SK-N-SH (cell line): ENCODE measurements at regions not wholly inside any gene's neighbourhood (a gene's known extent, or its start where the extent isn't known, plus 50 kb on each side); places are given as distances from the start of the nearest gene placed in this dataset.

ENCODE experiments used
- CTCF ChIA-PET: fragments of 300-600, 350-600 bp; formaldehyde crosslinking; extraction: SDS; loops from one replicate; lab custom pipeline; 2021; lab: Yijun Ruan, JAX
- POLR2A ChIA-PET: fragments of 350-600 bp; sonication (Branson Sonifier 250); formaldehyde crosslinking; extraction: SDS; loops from one replicate; lab custom pipeline; 2020; ENCODE audit warnings: antibody characterized with exemption, inconsistent platforms; lab: Yijun Ruan, JAX
- DNase-seq: peaks from one replicate; pipeline ENCODE4 v3.0.0; 2012
- H2AFZ ChIP-seq: fragments of 200-600 bp; sonication (generic); 2 replicates; pipeline ENCODE4 v1.8.1; 2016; ENCODE audit warnings: antibody characterized with exemption, mild to moderate bottlenecking, low read depth
- H3F3A ChIP-seq: fragments of 200-600 bp; sonication (generic); replicated peaks from 2 replicates; pipeline ENCODE3; 2016; ENCODE audit warnings: antibody characterized with exemption, mild to moderate bottlenecking; ENCODE audit not compliant: insufficient read depth
- H3K27ac ChIP-seq, 2 experiments: fragments of 200-500 bp in 1 of 2; fragments of 200-600 bp in 1 of 2; sonication (Bioruptor generic) in 1 of 2; sonication (generic), shearing (Covaris generic) in 1 of 2; 2 replicates each; pipeline versions ENCODE4 v1.5.1 to v1.6.1; 2014 to 2016; ENCODE audit warnings: low read depth in 2 of 2, inconsistent platforms in 1 of 2, low read length in 1 of 2, mild to moderate bottlenecking in 1 of 2, mixed read lengths in 1 of 2
- H3K27me3 ChIP-seq: fragments of 200-600 bp; sonication (generic), shearing (Covaris generic); 2 replicates; pipeline ENCODE4 v1.6.1; 2016; ENCODE audit warnings: mixed run types; ENCODE audit not compliant: insufficient read depth
- H3K36me3 ChIP-seq, 2 experiments: fragments of 200-500 bp in 1 of 2; fragments of 200-600 bp in 1 of 2; sonication (Bioruptor generic) in 1 of 2; sonication (generic) in 1 of 2; replicated peaks in 1 of 2; 2 replicates each; pipeline versions ENCODE3 to v1.5.1; 2014 to 2016; ENCODE audit warnings: low read length in 1 of 2, mild to moderate bottlenecking in 1 of 2; ENCODE audit not compliant: insufficient read depth in 2 of 2, control insufficient read depth in 1 of 2
- H3K4me1 ChIP-seq, 2 experiments: fragments of 200-500 bp in 1 of 2; fragments of 200-600 bp in 1 of 2; sonication (Bioruptor generic) in 1 of 2; sonication (generic), shearing (Covaris generic) in 1 of 2; 2 replicates each; pipeline versions ENCODE4 v1.5.1 to v1.6.1; 2014 to 2016; ENCODE audit warnings: low read depth in 1 of 2, low read length in 1 of 2, mixed run types in 1 of 2; ENCODE audit not compliant: insufficient read depth in 2 of 2, control insufficient read depth in 1 of 2
- H3K4me2 ChIP-seq: fragments of 200-600 bp; sonication (generic), shearing (Covaris generic); 2 replicates; pipeline ENCODE4 v1.6.1; 2017; ENCODE audit warnings: mixed run types
- H3K4me3 ChIP-seq, 2 experiments: fragments of 200-500 bp in 1 of 2; fragments of 200-600 bp in 1 of 2; sonication (Bioruptor generic) in 1 of 2; sonication (generic), shearing (Covaris generic) in 1 of 2; 2 replicates each; pipeline versions ENCODE4 v1.5.1 to v1.8.1; 2014 to 2016; ENCODE audit warnings: low read depth in 2 of 2, inconsistent platforms in 1 of 2, low read length in 1 of 2, mild to moderate bottlenecking in 1 of 2, mixed read lengths in 1 of 2, moderate library complexity in 1 of 2
- H3K79me2 ChIP-seq: fragments of 200-600 bp; sonication (generic); 2 replicates; pipeline ENCODE4 v1.8.1; 2017; ENCODE audit warnings: mild to moderate bottlenecking; ENCODE audit not compliant: insufficient read depth
- H3K9ac ChIP-seq: fragments of 200-600 bp; sonication (generic); 2 replicates; pipeline ENCODE4 v1.6.1; 2017; ENCODE audit warnings: mixed run types
- H3K9me2 ChIP-seq: fragments of 200-600 bp; sonication (generic); 2 replicates; pipeline ENCODE4 v1.6.1; 2017; ENCODE audit warnings: mixed run types
- H3K9me3 ChIP-seq: fragments of 200-600 bp; sonication (generic); 2 replicates; pipeline ENCODE4 v1.6.1; 2017; ENCODE audit warnings: mixed run types, mild to moderate bottlenecking, moderate library complexity
- H4K20me1 ChIP-seq: fragments of 200-600 bp; sonication (generic); 2 replicates; pipeline ENCODE4 v1.6.1; 2017; ENCODE audit warnings: mild to moderate bottlenecking, mixed run types; ENCODE audit not compliant: insufficient read depth
- CTCF ChIP-seq: fragments of 200-600 bp; sonication (generic); IDR thresholded peaks from 2 replicates; pipeline ENCODE4 v1.6.1; 2017; ENCODE audit warnings: antibody characterized with exemption, mild to moderate bottlenecking, moderate library complexity
- EZH2phosphoT487 ChIP-seq: fragments of 200-600 bp; sonication (generic); IDR thresholded peaks from 2 replicates; pipeline ENCODE4 v1.6.1; 2017; ENCODE audit warnings: low read depth, mixed run types, mild to moderate bottlenecking, antibody characterized with exemption, moderate library complexity, borderline replicate concordance
- FOXM1 ChIP-seq: IDR thresholded peaks from 2 replicates; pipeline ENCODE4 v1.4.0; 2012; ENCODE audit warnings: low read depth, mild to moderate bottlenecking
- GATA2 ChIP-seq: sonication (generic); formaldehyde crosslinking; IDR thresholded peaks from 2 replicates; pipeline ENCODE4 v1.5.0; 2020; ENCODE audit warnings: mild to moderate bottlenecking, missing genetic modification reagents
- JUND ChIP-seq: IDR thresholded peaks from 2 replicates; pipeline ENCODE4 v1.4.0; 2012
- MXI1 ChIP-seq: IDR thresholded peaks from 2 replicates; pipeline ENCODE4 v1.6.1; 2012; ENCODE audit warnings: mild to moderate bottlenecking, low read depth, low read length, improper control_type of control experiment
- NFIC ChIP-seq: IDR thresholded peaks from 2 replicates; pipeline ENCODE4 v1.4.0; 2012; ENCODE audit warnings: borderline replicate concordance
- NRF1 ChIP-seq: IDR thresholded peaks from 2 replicates; pipeline ENCODE4 v1.6.1; 2012; ENCODE audit warnings: low read depth, mild to moderate bottlenecking, low read length
- POLR2AphosphoS5 ChIP-seq: IDR thresholded peaks from 2 replicates; pipeline ENCODE4 v1.6.1; 2012; ENCODE audit warnings: low read depth, low read length
- RAD21 ChIP-seq: IDR thresholded peaks from 2 replicates; pipeline ENCODE4 v1.6.1; 2012; ENCODE audit warnings: mild to moderate bottlenecking, low read length
- RCOR1 ChIP-seq: fragments of 150-350 bp; IDR thresholded peaks from 2 replicates; pipeline ENCODE4 v1.6.1; 2017; ENCODE audit warnings: antibody characterized with exemption, low read length
- SIN3A ChIP-seq: IDR thresholded peaks from 2 replicates; pipeline ENCODE4 v1.6.1; 2012; ENCODE audit warnings: low read depth, mild to moderate bottlenecking, low read length, moderate library complexity, borderline replicate concordance
- SMC3 ChIP-seq: IDR thresholded peaks from 2 replicates; pipeline ENCODE4 v1.6.1; 2012; ENCODE audit warnings: low read depth, low read length, improper control_type of control experiment
- TEAD4 ChIP-seq: IDR thresholded peaks from 2 replicates; pipeline ENCODE4 v1.4.0; 2012; ENCODE audit warnings: mild to moderate bottlenecking, borderline replicate concordance; ENCODE audit not compliant: insufficient read depth
- YY1 ChIP-seq: IDR thresholded peaks from 2 replicates; pipeline ENCODE4 v1.4.0; 2012; ENCODE audit warnings: low read depth, mild to moderate bottlenecking
- ZBTB33 ChIP-seq: IDR thresholded peaks from 2 replicates; pipeline ENCODE4 v1.4.0; 2012; ENCODE audit warnings: low read depth, borderline replicate concordance
- WGBS: methylation state at CpG from one replicate; pipeline ENCODE4 v1.1.6; 2017; ENCODE audit warnings: low lambda C conversion rate; 5-methylcytosine and 5-hydroxymethylcytosine counted together
- TF ChIP-seq, protein P1 (sequence below): IDR thresholded peaks from 2 replicates; pipeline ENCODE4 v1.6.1; 2012; ENCODE audit warnings: mild to moderate bottlenecking, low read depth, low read length, moderate library complexity
- TF ChIP-seq, protein P2 (sequence below): IDR thresholded peaks from 2 replicates; pipeline ENCODE4; 2012

- peak; percentile 59 for DNase-seq
- H3K27me3 ChIP-seq, result no peaks in the 10 kb centered on the region
- CTCF ChIA-PET, result interaction anchor here (0.6 to 6.5 kb wide), 30 partner anchors 10 to 1551 kb away, joined by 3 to 70 read pairs (median 4); no protein-coding TSS in a partner anchor
- H3K9me2 ChIP-seq, result no peaks in the 10 kb centered on the region
- POLR2A ChIA-PET, result no interaction called here
- H3K9ac ChIP-seq, result no peak overlapping the region
- no peaks in the 10 kb centered on the region for H3K36me3 ChIP-seq
- WGBS, result 0% methylated on average over 7 of the region's 7 CpGs
- TF ChIP-seq FOXM1 (no peak), JUND (no peak), SIN3A (no peak), CTCF (peak; percentile 86), ZBTB33 (no peak), RCOR1 (no peak), MXI1 (no peak), POLR2AphosphoS5 (no peak), GATA2 (CRISPR knock-in tag) (no peak), RAD21 (peak; percentile 80), SMC3 (peak; percentile 66), NRF1 (no peak), YY1 (no peak), EZH2phosphoT487 (no peak), NFIC (no peak), TEAD4 (no peak)
- TF ChIP-seq, protein P1, sequence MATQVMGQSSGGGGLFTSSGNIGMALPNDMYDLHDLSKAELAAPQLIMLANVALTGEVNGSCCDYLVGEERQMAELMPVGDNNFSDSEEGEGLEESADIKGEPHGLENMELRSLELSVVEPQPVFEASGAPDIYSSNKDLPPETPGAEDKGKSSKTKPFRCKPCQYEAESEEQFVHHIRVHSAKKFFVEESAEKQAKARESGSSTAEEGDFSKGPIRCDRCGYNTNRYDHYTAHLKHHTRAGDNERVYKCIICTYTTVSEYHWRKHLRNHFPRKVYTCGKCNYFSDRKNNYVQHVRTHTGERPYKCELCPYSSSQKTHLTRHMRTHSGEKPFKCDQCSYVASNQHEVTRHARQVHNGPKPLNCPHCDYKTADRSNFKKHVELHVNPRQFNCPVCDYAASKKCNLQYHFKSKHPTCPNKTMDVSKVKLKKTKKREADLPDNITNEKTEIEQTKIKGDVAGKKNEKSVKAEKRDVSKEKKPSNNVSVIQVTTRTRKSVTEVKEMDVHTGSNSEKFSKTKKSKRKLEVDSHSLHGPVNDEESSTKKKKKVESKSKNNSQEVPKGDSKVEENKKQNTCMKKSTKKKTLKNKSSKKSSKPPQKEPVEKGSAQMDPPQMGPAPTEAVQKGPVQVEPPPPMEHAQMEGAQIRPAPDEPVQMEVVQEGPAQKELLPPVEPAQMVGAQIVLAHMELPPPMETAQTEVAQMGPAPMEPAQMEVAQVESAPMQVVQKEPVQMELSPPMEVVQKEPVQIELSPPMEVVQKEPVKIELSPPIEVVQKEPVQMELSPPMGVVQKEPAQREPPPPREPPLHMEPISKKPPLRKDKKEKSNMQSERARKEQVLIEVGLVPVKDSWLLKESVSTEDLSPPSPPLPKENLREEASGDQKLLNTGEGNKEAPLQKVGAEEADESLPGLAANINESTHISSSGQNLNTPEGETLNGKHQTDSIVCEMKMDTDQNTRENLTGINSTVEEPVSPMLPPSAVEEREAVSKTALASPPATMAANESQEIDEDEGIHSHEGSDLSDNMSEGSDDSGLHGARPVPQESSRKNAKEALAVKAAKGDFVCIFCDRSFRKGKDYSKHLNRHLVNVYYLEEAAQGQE, result no peak
- TF ChIP-seq, protein P2, sequence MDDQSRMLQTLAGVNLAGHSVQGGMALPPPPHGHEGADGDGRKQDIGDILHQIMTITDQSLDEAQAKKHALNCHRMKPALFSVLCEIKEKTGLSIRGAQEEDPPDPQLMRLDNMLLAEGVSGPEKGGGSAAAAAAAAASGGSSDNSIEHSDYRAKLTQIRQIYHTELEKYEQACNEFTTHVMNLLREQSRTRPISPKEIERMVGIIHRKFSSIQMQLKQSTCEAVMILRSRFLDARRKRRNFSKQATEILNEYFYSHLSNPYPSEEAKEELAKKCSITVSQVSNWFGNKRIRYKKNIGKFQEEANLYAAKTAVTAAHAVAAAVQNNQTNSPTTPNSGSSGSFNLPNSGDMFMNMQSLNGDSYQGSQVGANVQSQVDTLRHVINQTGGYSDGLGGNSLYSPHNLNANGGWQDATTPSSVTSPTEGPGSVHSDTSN, result no peak
- TF ChIP-seq, all 33 proteins: peak for 3
- Histone ChIP-seq H3K4me3 (peak overlapping the region in 1 of 2 experiments; percentile 24; a peak in 1 of 4 replicates), H3K27ac (no peak overlapping the region), H3F3A (no peaks in the 10 kb centered on the region), H4K20me1 (no peaks in the 10 kb centered on the region), H3K79me2 (no peaks in the 10 kb centered on the region), H3K9me3 (no peaks in the 10 kb centered on the region), H3K4me1 (no peaks in the 10 kb centered on the region), H2AFZ (no peak overlapping the region), H3K4me2 (no peak overlapping the region)
Measured at GRCh38 chr3:137946356-137946973, 63.5 kb upstream of the CLDN18 start.
